HepG2 (cell line): ENCODE measurements at regions not wholly inside any gene's neighbourhood (a gene's known extent, or its start where the extent isn't known, plus 50 kb on each side); places are given as distances from the start of the nearest gene placed in this dataset.
"Not testable (repeated sequence)": the region's sequence is repeated elsewhere in the genome, so short reads cannot be mapped to it uniquely, and the experiment has no call there.

Experiments used
- ATAC-seq: fragments of 200-7000 bp; cut with Tn5 transposase; 3 replicates; pipeline ENCODE4 v1.9.1; 2020; ENCODE audit warnings: mild to moderate bottlenecking, moderate library complexity
- BruUV-seq: library from RNA; stranded (reverse); fragments of 400-500 nt; replicated peaks from 2 replicates; lab custom pipeline; 2021; lab: Mats Ljungman, UMichigan
- CTCF ChIA-PET: fragments of 300-600 bp; formaldehyde crosslinking; extraction: SDS; loops from one replicate; lab custom pipeline; 2021; ENCODE audit warnings: low total read pairs, inconsistent platforms, low intra/inter-chr PET ratio; lab: Yijun Ruan, JAX
- POLR2A ChIA-PET: fragments of 350-600 bp; sonication (Branson Sonifier 250); formaldehyde crosslinking; loops from one replicate; lab custom pipeline; 2020; ENCODE audit warnings: antibody characterized with exemption, inconsistent platforms; lab: Yijun Ruan, JAX
- DNase-seq: peaks from one replicate; pipeline ENCODE4 v3.0.0-alpha.2; 2015; ENCODE audit warnings: low spot score
- FAIRE-seq: peaks from 3 replicates; lab custom pipeline; 2011; peaks lifted over from hg19 to GRCh38; lab: Jason Lieb, UNC
- H2AFZ ChIP-seq: one replicate; pipeline ENCODE4 v1.6.1; 2011; ENCODE audit warnings: low read length, inconsistent platforms
- H3K27ac ChIP-seq: fragments of 300-600 bp; 3 replicates; pipeline ENCODE4 v1.8.0; 2011; ENCODE audit warnings: mixed run types, mild to moderate bottlenecking, mixed read lengths, low read length, inconsistent platforms; ENCODE audit not compliant: insufficient read depth; ENCODE audit errors: extremely low read length
- H3K27me3 ChIP-seq, 2 experiments: fragments of 200-600 bp in 1 of 2; 2 replicates in 1 of 2; 3 replicates in 1 of 2; pipeline versions ENCODE4 v1.6.0 to v1.8.0; 2011; ENCODE audit warnings: low read length in 2 of 2, mild to moderate bottlenecking in 2 of 2, moderate library complexity in 2 of 2, inconsistent platforms in 1 of 2; ENCODE audit not compliant: insufficient read depth in 2 of 2, control insufficient read depth in 1 of 2
- H3K36me3 ChIP-seq, 2 experiments: fragments of 200-600 bp in 1 of 2; replicated peaks in 1 of 2; 2 replicates in 1 of 2; 3 replicates in 1 of 2; pipeline versions ENCODE4 v1.5.1 to v1.8.0; 2011; ENCODE audit warnings: low read length in 2 of 2, inconsistent platforms in 1 of 2; ENCODE audit not compliant: insufficient read depth in 2 of 2, control insufficient read depth in 1 of 2
- H3K4me1 ChIP-seq: 2 replicates; pipeline ENCODE4 v1.5.1; 2012; ENCODE audit warnings: low read length, inconsistent platforms; ENCODE audit not compliant: insufficient read depth
- H3K4me2 ChIP-seq: 2 replicates; pipeline ENCODE4 v1.6.0; 2011; ENCODE audit warnings: low read depth, low read length, inconsistent platforms
- H3K4me3 ChIP-seq, 3 experiments: fragments of 200-600 bp in 1 of 3; sonication (generic), shearing (Covaris generic) in 1 of 3; replicated peaks in 1 of 3; 2 replicates each; pipeline ENCODE4 v1.5.1; 2011 to 2016; ENCODE audit warnings: low read length in 3 of 3, inconsistent platforms in 2 of 3, low read depth in 2 of 3, mild to moderate bottlenecking in 2 of 3, control low read depth in 1 of 3, mixed read lengths in 1 of 3; ENCODE audit not compliant: insufficient read depth in 1 of 3
- H3K79me2 ChIP-seq: one replicate; pipeline ENCODE4 v1.6.1; 2011; ENCODE audit warnings: low read length, inconsistent platforms; ENCODE audit not compliant: insufficient read depth
- H3K9ac ChIP-seq: 2 replicates; pipeline ENCODE4 v1.6.0; 2011; ENCODE audit warnings: mild to moderate bottlenecking, low read depth, low read length, inconsistent platforms; ENCODE audit not compliant: insufficient read depth
- H3K9me3 ChIP-seq: 2 replicates; pipeline ENCODE4 v1.5.1; 2012; ENCODE audit warnings: mild to moderate bottlenecking, low read length
- H4K20me1 ChIP-seq: 2 replicates; pipeline ENCODE4 v1.6.0; 2011; ENCODE audit warnings: inconsistent platforms, mild to moderate bottlenecking, low read length, moderate library complexity; ENCODE audit not compliant: insufficient read depth
- KDM1A ChIP-seq: IDR thresholded peaks from 2 replicates; pipeline ENCODE4 v1.6.1; 2016; ENCODE audit warnings: missing compliant biosample characterization
- RCOR2 ChIP-seq: IDR thresholded peaks from 2 replicates; pipeline ENCODE4 v1.6.1; 2016; ENCODE audit warnings: missing biosample characterization, missing genetic modification reagents
- SAP130 ChIP-seq: IDR thresholded peaks from 2 replicates; pipeline ENCODE4 v1.6.1; 2016; ENCODE audit warnings: low read depth
- ZMYM3 ChIP-seq: sonication (generic); formaldehyde crosslinking; IDR thresholded peaks from 2 replicates; pipeline ENCODE4 v1.5.1; 2020; ENCODE audit warnings: mild to moderate bottlenecking, missing genetic modification reagents
- ZNF292 ChIP-seq: sonication (generic); formaldehyde crosslinking; IDR thresholded peaks from 2 replicates; pipeline ENCODE4 v1.8.1; 2022; ENCODE audit warnings: mild to moderate bottlenecking, low read depth, missing genetic modification reagents, borderline replicate concordance
- ZNF460 ChIP-seq: sonication (generic); formaldehyde crosslinking; IDR thresholded peaks from 2 replicates; pipeline ENCODE4 v1.5.1; 2020; ENCODE audit warnings: missing genetic modification reagents, mild to moderate bottlenecking, borderline replicate concordance
- ZNF75D ChIP-seq: sonication (generic); formaldehyde crosslinking; IDR thresholded peaks from 2 replicates; pipeline ENCODE4 v1.8.1; 2023; ENCODE audit warnings: missing genetic modification reagents, mild to moderate bottlenecking, borderline replicate concordance
- WGBS: methylation state at CpG from one replicate; pipeline ENCODE4 v1.1.6; 2017; ENCODE audit warnings: low lambda C conversion rate; 5-methylcytosine and 5-hydroxymethylcytosine counted together
- in situ Hi-C: cut with HindIII; loops from 2 replicates; pipeline ENCODE4 v1.10.0; 2017; ENCODE audit warnings: low pct_unique_long_range_greater_than_20kb; ENCODE audit not compliant: extremely low pct_ligation_motif_present
- intact Hi-C: fragments of 100-400 bp; cut with micrococcal nuclease; formaldehyde crosslinking; loops from one replicate; pipeline ENCODE4 v1.10.0; 2022; ENCODE audit not compliant: unreplicated experiment
- TF ChIP-seq, protein P1 (sequence below): sonication (generic); formaldehyde crosslinking; IDR thresholded peaks from 2 replicates; pipeline ENCODE4 v1.8.0; 2022; ENCODE audit warnings: mild to moderate bottlenecking, missing genetic modification reagents
- TF ChIP-seq, protein P2 (sequence below): sonication (generic); formaldehyde crosslinking; IDR thresholded peaks from 2 replicates; pipeline ENCODE4 v1.5.0; 2020; ENCODE audit warnings: mild to moderate bottlenecking, missing genetic modification reagents

DNA sequence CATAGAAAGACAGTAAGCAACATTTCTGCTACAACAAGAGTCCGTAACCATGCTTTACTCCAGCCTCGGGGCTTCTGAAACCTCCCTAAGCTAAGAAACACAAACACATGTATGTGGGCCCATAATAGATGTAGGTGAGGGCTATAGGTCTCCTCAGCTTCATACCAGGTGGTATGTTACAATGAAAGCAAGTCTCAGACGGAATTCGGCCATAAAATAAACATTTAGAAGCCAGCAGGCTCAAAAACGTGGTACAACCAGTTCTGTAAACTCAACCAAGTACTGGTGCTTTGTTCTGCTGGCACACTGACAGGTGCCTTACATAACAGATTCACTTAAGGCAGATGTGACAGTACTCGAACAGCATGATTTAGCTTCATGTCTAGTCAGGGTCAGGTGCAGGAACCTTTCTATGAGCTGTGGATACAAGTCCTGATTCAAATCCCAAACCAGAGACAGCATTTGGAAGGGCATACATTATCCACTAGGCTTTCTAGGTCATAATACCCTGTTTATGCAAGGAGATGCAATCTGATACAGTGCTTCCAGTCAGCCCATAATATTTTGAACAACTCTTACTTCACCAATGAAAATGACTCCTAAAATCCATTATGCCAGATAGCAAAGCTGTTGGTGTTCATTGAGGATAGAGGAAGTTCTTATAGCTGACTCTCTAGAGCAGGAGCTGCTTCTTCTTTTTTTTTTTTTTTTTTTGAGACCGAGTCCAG is 113.8 kb upstream of the ENPP6 start (continued):
- TF ChIP-seq SAP130 (CRISPR knock-in tag) (peak; percentile 67), ZNF75D (CRISPR knock-in tag) (no peak)
- TF ChIP-seq, protein P1, sequence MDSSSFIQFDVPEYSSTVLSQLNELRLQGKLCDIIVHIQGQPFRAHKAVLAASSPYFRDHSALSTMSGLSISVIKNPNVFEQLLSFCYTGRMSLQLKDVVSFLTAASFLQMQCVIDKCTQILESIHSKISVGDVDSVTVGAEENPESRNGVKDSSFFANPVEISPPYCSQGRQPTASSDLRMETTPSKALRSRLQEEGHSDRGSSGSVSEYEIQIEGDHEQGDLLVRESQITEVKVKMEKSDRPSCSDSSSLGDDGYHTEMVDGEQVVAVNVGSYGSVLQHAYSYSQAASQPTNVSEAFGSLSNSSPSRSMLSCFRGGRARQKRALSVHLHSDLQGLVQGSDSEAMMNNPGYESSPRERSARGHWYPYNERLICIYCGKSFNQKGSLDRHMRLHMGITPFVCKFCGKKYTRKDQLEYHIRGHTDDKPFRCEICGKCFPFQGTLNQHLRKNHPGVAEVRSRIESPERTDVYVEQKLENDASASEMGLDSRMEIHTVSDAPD (CRISPR knock-in tag) = no peak

DNA sequence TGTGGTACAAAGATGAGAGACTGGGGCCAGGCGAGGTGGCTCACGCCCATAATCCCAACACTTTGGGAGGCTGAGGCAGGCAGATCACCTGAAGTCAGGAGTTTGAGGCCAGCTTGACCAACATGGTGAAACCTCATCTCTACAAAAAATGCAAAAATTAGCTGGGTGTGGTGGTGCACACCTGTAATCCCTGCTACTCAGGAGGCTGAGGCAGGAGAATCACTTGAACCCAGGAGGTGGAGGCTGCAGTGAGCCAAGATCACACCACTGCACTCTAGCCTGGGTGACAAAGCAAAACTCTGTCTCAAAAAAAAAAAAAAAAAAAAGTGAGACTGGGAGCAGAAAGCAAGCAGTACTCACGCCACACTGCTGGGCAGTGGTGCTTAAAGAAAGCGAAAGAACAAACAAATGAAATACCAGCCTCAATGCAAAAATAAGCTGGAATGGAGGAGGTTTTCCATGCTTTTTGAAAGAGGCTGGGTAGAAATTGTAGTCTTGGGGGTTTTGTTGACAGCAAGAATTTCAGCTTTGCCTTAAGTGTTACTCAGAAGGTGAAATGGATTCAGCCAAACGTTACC is 112.9 kb upstream of the ENPP6 start:
- H3K9me3 ChIP-seq, DNase-seq, H3K27me3 ChIP-seq, H3K27ac ChIP-seq, FAIRE-seq, BruUV-seq, H3K36me3 ChIP-seq, in situ Hi-C loops, CTCF ChIA-PET, H3K79me2 ChIP-seq, H4K20me1 ChIP-seq, intact Hi-C loops: not testable (repeated sequence)
- H3K4me2 ChIP-seq = peak overlapping the region; percentile 75
- TF ChIP-seq ZMYM3 (CRISPR knock-in tag) = peak; percentile 71
- TF ChIP-seq ZNF460 (CRISPR knock-in tag) = peak; percentile 88
- TF ChIP-seq, protein P2, sequence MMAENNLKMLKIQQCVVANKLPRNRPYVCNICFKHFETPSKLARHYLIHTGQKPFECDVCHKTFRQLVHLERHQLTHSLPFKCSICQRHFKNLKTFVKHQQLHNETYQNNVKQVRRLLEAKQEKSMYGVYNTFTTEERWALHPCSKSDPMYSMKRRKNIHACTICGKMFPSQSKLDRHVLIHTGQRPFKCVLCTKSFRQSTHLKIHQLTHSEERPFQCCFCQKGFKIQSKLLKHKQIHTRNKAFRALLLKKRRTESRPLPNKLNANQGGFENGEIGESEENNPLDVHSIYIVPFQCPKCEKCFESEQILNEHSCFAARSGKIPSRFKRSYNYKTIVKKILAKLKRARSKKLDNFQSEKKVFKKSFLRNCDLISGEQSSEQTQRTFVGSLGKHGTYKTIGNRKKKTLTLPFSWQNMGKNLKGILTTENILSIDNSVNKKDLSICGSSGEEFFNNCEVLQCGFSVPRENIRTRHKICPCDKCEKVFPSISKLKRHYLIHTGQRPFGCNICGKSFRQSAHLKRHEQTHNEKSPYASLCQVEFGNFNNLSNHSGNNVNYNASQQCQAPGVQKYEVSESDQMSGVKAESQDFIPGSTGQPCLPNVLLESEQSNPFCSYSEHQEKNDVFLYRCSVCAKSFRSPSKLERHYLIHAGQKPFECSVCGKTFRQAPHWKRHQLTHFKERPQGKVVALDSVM (CRISPR knock-in tag) = peak; percentile 93
- TF ChIP-seq ZNF292 = 0 out of 2 replicates have a peak, but pooled peaks have one; percentile 9
- 0 out of 2 replicates have a peak, but pooled peaks have one; percentile 28 for TF ChIP-seq RCOR2 (CRISPR knock-in tag)
- peak; percentile 62; the same call in 1 of the 2 replicates for TF ChIP-seq KDM1A
- WGBS = 52% methylated on average over 5 of the region's 5 CpGs
- H2AFZ ChIP-seq = peak overlapping the region; percentile 90
- H3K9ac ChIP-seq = peak overlapping the region; percentile 53; the same call in 1 of the 2 replicates
- ATAC-seq = peak; percentile 48
- POLR2A ChIA-PET = interaction anchor here (0.6 to 2.0 kb wide), 6 partner anchors 13 to 207 kb away, joined by 3 to 9 read pairs (median 4); no protein-coding TSS in a partner anchor
- peaks cover 36% of the 10 kb centered on the region for H3K4me1 ChIP-seq
- peak overlapping the region; percentile 39 to 57 (median 40); a peak in 4 of 6 replicates for H3K4me3 ChIP-seq
